H1 (cell line): ENCODE measurements at regions not wholly inside any gene's neighbourhood (a gene's known extent, or its start where the extent isn't known, plus 50 kb on each side); places are given as distances from the start of the nearest gene placed in this dataset.

Experiments
- CTCF ChIA-PET: fragments of 300-600 bp; sonication (Branson Sonifier 250); formaldehyde crosslinking; loops from one replicate; lab custom pipeline; 2021; ENCODE audit not compliant: partially characterized antibody; lab: Charles Lee
- POLR2A ChIA-PET: fragments of 300-600 bp; sonication (Branson Sonifier 250); formaldehyde crosslinking; loops from one replicate; lab custom pipeline; 2021; ENCODE audit warnings: inconsistent platforms; ENCODE audit not compliant: partially characterized antibody; lab: Charles Lee
- DNase-seq, 2 experiments: peaks; one replicate each; pipeline versions ENCODE4 v3.0.0 to v3.0.0-alpha.2; 2010 to 2022; ENCODE audit warnings: low spot score in 2 of 2, low read depth in 1 of 2, mixed read lengths in 1 of 2
- FAIRE-seq: peaks from 2 replicates; lab custom pipeline; 2011; peaks lifted over from hg19 to GRCh38; lab: Jason Lieb, UNC
- H2AFZ ChIP-seq: 2 replicates; pipeline ENCODE4 v1.8.1; 2012; ENCODE audit warnings: low read length, inconsistent platforms
- H2AK5ac ChIP-seq: 2 replicates; pipeline ENCODE4 v1.6.1; 2013; ENCODE audit warnings: low read depth, low read length
- H2BK120ac ChIP-seq: replicated peaks from 2 replicates; pipeline ENCODE3; 2013; ENCODE audit warnings: low read depth, low read length, inconsistent platforms
- H2BK12ac ChIP-seq: 2 replicates; pipeline ENCODE4 v1.6.1; 2013; ENCODE audit warnings: low read depth, low read length
- H2BK15ac ChIP-seq: 2 replicates; pipeline ENCODE4 v1.6.1; 2013; ENCODE audit warnings: low read length
- H2BK20ac ChIP-seq: 2 replicates; pipeline ENCODE4 v1.6.1; 2013; ENCODE audit warnings: low read length
- H2BK5ac ChIP-seq: 2 replicates; pipeline ENCODE4 v1.6.1; 2013; ENCODE audit warnings: low read depth, low read length
- H3K14ac ChIP-seq: 2 replicates; pipeline ENCODE4 v1.6.1; 2013; ENCODE audit warnings: inconsistent platforms; ENCODE audit not compliant: insufficient read length
- H3K18ac ChIP-seq: 2 replicates; pipeline ENCODE4 v1.6.1; 2013; ENCODE audit warnings: low read length; ENCODE audit errors: extremely low read depth
- H3K23ac ChIP-seq: 2 replicates; pipeline ENCODE4 v1.6.1; 2013; ENCODE audit warnings: inconsistent platforms; ENCODE audit not compliant: insufficient read length
- H3K23me2 ChIP-seq: 2 replicates; pipeline ENCODE4 v1.6.1; 2013; ENCODE audit warnings: low read depth, low read length
- H3K27ac ChIP-seq: 2 replicates; pipeline ENCODE4 v1.6.1; 2011; ENCODE audit warnings: low read depth, low read length, inconsistent platforms
- H3K27me3 ChIP-seq, 4 experiments: replicated peaks in 1 of 4; 1 replicate in 1 of 4; 2 replicates in 3 of 4; pipeline versions ENCODE4 v1.6.1 to v1.8.1; 2011 to 2013; ENCODE audit warnings: low read length in 3 of 4, mild to moderate bottlenecking in 3 of 4, inconsistent platforms in 2 of 4, mixed read lengths in 2 of 4, moderate library complexity in 1 of 4; ENCODE audit not compliant: control insufficient read depth in 3 of 4, insufficient read depth in 3 of 4; ENCODE audit errors: extremely low read depth in 1 of 4
- H3K36me3 ChIP-seq, 4 experiments: 2 replicates each; pipeline versions ENCODE4 v1.6.1 to v1.8.1; 2011 to 2013; ENCODE audit warnings: mild to moderate bottlenecking in 4 of 4, low read length in 3 of 4, moderate library complexity in 2 of 4, control low read depth in 1 of 4, inconsistent platforms in 1 of 4; ENCODE audit not compliant: insufficient read depth in 4 of 4, control insufficient read depth in 2 of 4
- H3K4ac ChIP-seq: replicated peaks from 2 replicates; pipeline ENCODE3; 2013; ENCODE audit warnings: low read length, low read depth, mixed read lengths, inconsistent platforms; ENCODE audit not compliant: insufficient read length
- H3K4me1 ChIP-seq, 4 experiments: replicated peaks in 1 of 4; 1 replicate in 1 of 4; 2 replicates in 3 of 4; pipeline versions ENCODE4 v1.6.1 to v1.8.1; 2011 to 2013; ENCODE audit warnings: low read length in 3 of 4, inconsistent platforms in 2 of 4, mixed read lengths in 1 of 4; ENCODE audit not compliant: insufficient read depth in 4 of 4, control insufficient read depth in 3 of 4
- H3K4me2 ChIP-seq, 2 experiments: 2 replicates each; pipeline versions ENCODE4 v1.6.1 to v1.8.1; 2011 to 2013; ENCODE audit warnings: low read depth in 2 of 2, low read length in 2 of 2, control low read depth in 1 of 2, inconsistent platforms in 1 of 2, mild to moderate bottlenecking in 1 of 2; ENCODE audit not compliant: insufficient read depth in 1 of 2
- H3K4me3 ChIP-seq, 4 experiments: fragments of 200-600, 300-600 bp in 1 of 4; sonication (generic), shearing (Covaris generic), sonication (Bioruptor Twin) in 1 of 4; 2 replicates each; pipeline versions ENCODE4 v1.5.1 to v1.8.1; 2011 to 2016; ENCODE audit warnings: low read length in 4 of 4, low read depth in 3 of 4, control low read depth in 2 of 4, inconsistent platforms in 2 of 4, mild to moderate bottlenecking in 2 of 4, mixed read lengths in 1 of 4, moderate library complexity in 1 of 4; ENCODE audit not compliant: insufficient read depth in 2 of 4; ENCODE audit errors: extremely low read depth in 1 of 4
- H3K56ac ChIP-seq: replicated peaks from 2 replicates; pipeline ENCODE3; 2013; ENCODE audit warnings: low read depth, mild to moderate bottlenecking, mixed read lengths, low read length, inconsistent platforms; ENCODE audit not compliant: insufficient read length
- H3K79me1 ChIP-seq: 2 replicates; pipeline ENCODE4 v1.6.1; 2013; ENCODE audit warnings: low read depth, low read length, control low read depth
- H3K79me2 ChIP-seq, 2 experiments: 2 replicates each; pipeline versions ENCODE4 v1.6.1 to v1.8.1; 2012 to 2013; ENCODE audit warnings: low read length in 2 of 2, mild to moderate bottlenecking in 2 of 2, inconsistent platforms in 1 of 2; ENCODE audit not compliant: insufficient read depth in 2 of 2, control insufficient read depth in 1 of 2
- H3K9ac ChIP-seq, 4 experiments: replicated peaks in 1 of 4; 1 replicate in 1 of 4; 2 replicates in 3 of 4; pipeline versions ENCODE4 v1.6.1 to v1.8.1; 2011 to 2013; ENCODE audit warnings: low read depth in 3 of 4, low read length in 3 of 4, control low read depth in 2 of 4, mild to moderate bottlenecking in 2 of 4, moderate library complexity in 2 of 4, inconsistent platforms in 1 of 4; ENCODE audit errors: extremely low read depth in 1 of 4
- H3K9me3 ChIP-seq, 2 experiments: 2 replicates each; pipeline versions ENCODE4 v1.6.1 to v1.8.1; 2012 to 2013; ENCODE audit warnings: mild to moderate bottlenecking in 2 of 2, moderate library complexity in 2 of 2, control low read depth in 1 of 2, inconsistent platforms in 1 of 2, low read depth in 1 of 2, low read length in 1 of 2, mixed read lengths in 1 of 2; ENCODE audit not compliant: insufficient read depth in 2 of 2
- H4K20me1 ChIP-seq, 2 experiments: replicated peaks in 1 of 2; 2 replicates each; pipeline versions ENCODE3 to v1.8.1; 2011 to 2013; ENCODE audit warnings: inconsistent platforms in 2 of 2, low read length in 2 of 2, mild to moderate bottlenecking in 1 of 2; ENCODE audit not compliant: insufficient read depth in 2 of 2, control insufficient read depth in 1 of 2
- H4K5ac ChIP-seq: 2 replicates; pipeline ENCODE4 v1.6.1; 2013; ENCODE audit warnings: low read length, low read depth, mixed read lengths, inconsistent platforms; ENCODE audit not compliant: insufficient read length
- H4K8ac ChIP-seq: 2 replicates; pipeline ENCODE4 v1.8.0; 2013; ENCODE audit warnings: mild to moderate bottlenecking, moderate library complexity, low read length, inconsistent platforms; ENCODE audit not compliant: insufficient read depth; ENCODE audit errors: extremely low read depth
- H4K91ac ChIP-seq: replicated peaks from 2 replicates; pipeline ENCODE3; 2013; ENCODE audit warnings: low read length, mixed read lengths, inconsistent platforms; ENCODE audit not compliant: insufficient read length
- E2F6 ChIP-seq: IDR thresholded peaks from 2 replicates; pipeline ENCODE4 v1.6.1; 2012; ENCODE audit warnings: inconsistent platforms
- POU5F1 ChIP-seq: IDR thresholded peaks from 2 replicates; pipeline ENCODE4 v1.6.1; 2011; ENCODE audit warnings: low read depth, mild to moderate bottlenecking, low read length, moderate library complexity
- RBBP5 ChIP-seq: IDR thresholded peaks from 2 replicates; pipeline ENCODE4 v1.7.1; 2012; ENCODE audit warnings: low read depth, mild to moderate bottlenecking, inconsistent platforms, low read length, moderate library complexity, borderline replicate concordance
- SIN3A ChIP-seq, 2 experiments: IDR thresholded peaks in 1 of 2; conservative IDR thresholded peaks in 1 of 2; 2 replicates each; pipeline ENCODE4 v1.6.1; 2011 to 2012; ENCODE audit warnings: low read length in 2 of 2, improper control_type of control experiment in 1 of 2, low read depth in 1 of 2, mild to moderate bottlenecking in 1 of 2
- SRF ChIP-seq: IDR thresholded peaks from 2 replicates; pipeline ENCODE4 v1.6.1; 2011; ENCODE audit warnings: mild to moderate bottlenecking, low read depth, low read length, moderate library complexity

- Histone ChIP-seq H3K23ac (no peak overlapping the region), H4K91ac (no peak overlapping the region), H3K18ac (no peak overlapping the region), H2AFZ (no peak overlapping the region), H3K79me2 (no peaks in the 10 kb centered on the region), H4K8ac (no peak overlapping the region), H2BK20ac (no peak overlapping the region), H3K9ac (no peak overlapping the region), H3K9me3 (no peaks in the 10 kb centered on the region), H2BK120ac (no peak overlapping the region), H3K14ac (no peak overlapping the region), H3K27ac (no peak overlapping the region), H2BK12ac (no peak overlapping the region), H2AK5ac (no peak overlapping the region), H2BK5ac (no peak overlapping the region), H3K79me1 (no peaks in the 10 kb centered on the region), H3K27me3 (no peaks in the 10 kb centered on the region), H3K23me2 (no peaks in the 10 kb centered on the region), H4K5ac (no peak overlapping the region), H3K56ac (no peak overlapping the region), H3K4me3 (no peak overlapping the region), H4K20me1 (no peaks in the 10 kb centered on the region), H3K4me1 (no peaks in the 10 kb centered on the region), H3K36me3 (no peaks in the 10 kb centered on the region), H3K4me2 (no peak overlapping the region), H2BK15ac (no peak overlapping the region), H3K4ac (no peak overlapping the region)
- DNase-seq (no peak), FAIRE-seq (no peak)
- CTCF ChIA-PET: no interaction called here
- POLR2A ChIA-PET: no interaction called here
- TF ChIP-seq SIN3A (conservative IDR thresholded peaks at IDR 0.05 in 1 of 2, IDR thresholded peaks at IDR 0.05 in 1 of 2; ENCODE audit: low read depth in 1 of 2, low read length in 2 of 2): no peak
- TF ChIP-seq E2F6: no peak
- TF ChIP-seq SRF: no peak
- no peak for TF ChIP-seq POU5F1
- no peak for TF ChIP-seq RBBP5
Observed at GRCh38 chr7:126178865-126179264, 1073.9 kb downstream of the GRM8 start.
